PC-9 (cell line): ENCODE measurements at regions not wholly inside any gene's neighbourhood (a gene's known extent, or its start where the extent isn't known, plus 50 kb on each side); places are given as distances from the start of the nearest gene placed in this dataset.

ENCODE experiments used
- BruUV-seq: library from RNA; stranded (reverse); fragments of 400-500 nt; replicated peaks from 2 replicates; lab custom pipeline; 2021; lab: Mats Ljungman, UMichigan
- CTCF ChIA-PET: fragments of 300-600 bp; sonication (Branson Sonifier 250); formaldehyde crosslinking; loops from one replicate; lab custom pipeline; 2022; ENCODE audit warnings: antibody characterized with exemption; lab: Charles Lee
- POLR2A ChIA-PET: fragments of 300-600 bp; sonication (Branson Sonifier 250); formaldehyde crosslinking; loops from one replicate; lab custom pipeline; 2022; ENCODE audit warnings: antibody characterized with exemption; ENCODE audit not compliant: unreplicated experiment; lab: Charles Lee
- DNase-seq, 2 experiments: peaks; one replicate each; pipeline versions ENCODE4 v3.0.0 to v3.0.0-alpha.2; 2015 to 2022; ENCODE audit warnings: mixed read lengths in 1 of 2
- H2AFZ ChIP-seq: fragments of 200-600 bp; sonication (generic); 2 replicates; pipeline ENCODE4 v1.8.1; 2017; ENCODE audit warnings: antibody characterized with exemption
- H3F3A ChIP-seq: fragments of 200-600 bp; sonication (generic); 2 replicates; pipeline ENCODE4 v1.8.1; 2017; ENCODE audit warnings: antibody characterized with exemption, mild to moderate bottlenecking, low read depth; ENCODE audit not compliant: insufficient read depth
- H3K27ac ChIP-seq: fragments of 200-600 bp; sonication (generic); 2 replicates; pipeline ENCODE4 v1.6.1; 2016; ENCODE audit warnings: mixed run types
- H3K27me3 ChIP-seq: fragments of 200-600 bp; sonication (generic); 2 replicates; pipeline ENCODE4 v1.6.1; 2016; ENCODE audit warnings: low read depth, mixed run types; ENCODE audit not compliant: insufficient read depth
- H3K36me3 ChIP-seq: fragments of 200-600 bp; sonication (generic); 2 replicates; pipeline ENCODE4 v1.6.1; 2016; ENCODE audit warnings: low read depth, mixed run types
- H3K4me1 ChIP-seq: fragments of 200-600 bp; sonication (generic); replicated peaks from 2 replicates; pipeline ENCODE4 v1.6.1; 2016; ENCODE audit warnings: mixed run types; ENCODE audit not compliant: insufficient read depth
- H3K4me2 ChIP-seq: fragments of 200-600 bp; sonication (generic); 2 replicates; pipeline ENCODE4 v1.6.1; 2017; ENCODE audit warnings: mixed run types
- H3K4me3 ChIP-seq: fragments of 200-600 bp; sonication (generic); 2 replicates; pipeline ENCODE4 v1.6.1; 2016; ENCODE audit warnings: mixed run types
- H3K79me2 ChIP-seq: fragments of 200-600 bp; sonication (generic); 2 replicates; pipeline ENCODE4 v1.6.1; 2017; ENCODE audit warnings: low read depth, mixed run types
- H3K9me2 ChIP-seq: fragments of 200-600 bp; sonication (generic); 2 replicates; pipeline ENCODE4 v1.8.1; 2017; ENCODE audit warnings: mild to moderate bottlenecking; ENCODE audit not compliant: insufficient read depth
- H3K9me3 ChIP-seq: fragments of 200-600 bp; sonication (generic); 2 replicates; pipeline ENCODE4 v1.8.1; 2016; ENCODE audit warnings: low read depth; ENCODE audit not compliant: insufficient read depth
- H4K20me1 ChIP-seq: fragments of 200-600 bp; sonication (generic); 2 replicates; pipeline ENCODE4 v1.8.1; 2017; ENCODE audit not compliant: insufficient read depth
- EZH2 ChIP-seq: fragments of 200-600 bp; sonication (generic); IDR thresholded peaks from 2 replicates; pipeline ENCODE4 v1.8.0; 2017; ENCODE audit warnings: antibody characterized with exemption, low read depth
- intact Hi-C: fragments of 100-400 bp; cut with micrococcal nuclease; formaldehyde crosslinking; loops from one replicate; pipeline ENCODE4 v1.10.0; 2022; ENCODE audit not compliant: unreplicated experiment
- TF ChIP-seq, protein P1 (sequence below): fragments of 200-600 bp; sonication (generic); conservative IDR thresholded peaks from 2 replicates; pipeline ENCODE4 v1.6.1; 2017; ENCODE audit warnings: mixed run types, antibody characterized with exemption, mild to moderate bottlenecking, moderate library complexity

GRCh38 chr2:187825108-187825507 lies 270.9 kb upstream of the TFPI start:
- Histone ChIP-seq H3K4me2 (no peak overlapping the region), H3K4me3 (no peak overlapping the region), H3K4me1 (no peaks in the 10 kb centered on the region), H3K9me3 (no peaks in the 10 kb centered on the region), H3K27me3 (no peaks in the 10 kb centered on the region), H3K36me3 (no peaks in the 10 kb centered on the region), H3K27ac (no peak overlapping the region), H2AFZ (no peak overlapping the region), H3K9me2 (no peaks in the 10 kb centered on the region), H4K20me1 (no peaks in the 10 kb centered on the region), H3K79me2 (no peaks in the 10 kb centered on the region), H3F3A (no peaks in the 10 kb centered on the region)
- CTCF ChIA-PET, result no interaction called here
- intact Hi-C loops, result no loop called here
- POLR2A ChIA-PET, result no interaction called here
- TF ChIP-seq EZH2, result no peak
- TF ChIP-seq, protein P1, sequence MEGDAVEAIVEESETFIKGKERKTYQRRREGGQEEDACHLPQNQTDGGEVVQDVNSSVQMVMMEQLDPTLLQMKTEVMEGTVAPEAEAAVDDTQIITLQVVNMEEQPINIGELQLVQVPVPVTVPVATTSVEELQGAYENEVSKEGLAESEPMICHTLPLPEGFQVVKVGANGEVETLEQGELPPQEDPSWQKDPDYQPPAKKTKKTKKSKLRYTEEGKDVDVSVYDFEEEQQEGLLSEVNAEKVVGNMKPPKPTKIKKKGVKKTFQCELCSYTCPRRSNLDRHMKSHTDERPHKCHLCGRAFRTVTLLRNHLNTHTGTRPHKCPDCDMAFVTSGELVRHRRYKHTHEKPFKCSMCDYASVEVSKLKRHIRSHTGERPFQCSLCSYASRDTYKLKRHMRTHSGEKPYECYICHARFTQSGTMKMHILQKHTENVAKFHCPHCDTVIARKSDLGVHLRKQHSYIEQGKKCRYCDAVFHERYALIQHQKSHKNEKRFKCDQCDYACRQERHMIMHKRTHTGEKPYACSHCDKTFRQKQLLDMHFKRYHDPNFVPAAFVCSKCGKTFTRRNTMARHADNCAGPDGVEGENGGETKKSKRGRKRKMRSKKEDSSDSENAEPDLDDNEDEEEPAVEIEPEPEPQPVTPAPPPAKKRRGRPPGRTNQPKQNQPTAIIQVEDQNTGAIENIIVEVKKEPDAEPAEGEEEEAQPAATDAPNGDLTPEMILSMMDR, result no peak
- no TSS peak for BruUV-seq
- DNase-seq, result no peak

GRCh38 chr2:187826023-187826422 lies 271.8 kb upstream of the TFPI start:
- Histone ChIP-seq H3K4me2 (no peak overlapping the region), H3F3A (no peaks in the 10 kb centered on the region), H3K4me3 (no peak overlapping the region), H2AFZ (no peak overlapping the region), H3K27me3 (no peaks in the 10 kb centered on the region), H3K9me2 (no peaks in the 10 kb centered on the region), H3K4me1 (no peaks in the 10 kb centered on the region), H3K36me3 (no peaks in the 10 kb centered on the region), H4K20me1 (no peaks in the 10 kb centered on the region), H3K79me2 (no peaks in the 10 kb centered on the region), H3K27ac (no peak overlapping the region), H3K9me3 (no peaks in the 10 kb centered on the region)
- no peak for TF ChIP-seq EZH2
- TF ChIP-seq, protein P1, result no peak
- POLR2A ChIA-PET, result no interaction called here
- DNase-seq, result peak in 1 of 2 experiments; percentile 1
- CTCF ChIA-PET, result no interaction called here
- BruUV-seq, result no TSS peak
- intact Hi-C loops, result no loop called here

- intact Hi-C loops, result loop anchor here (5.0 kb wide), 1 partner anchor 687 kb away; no protein-coding TSS in a partner anchor
- BruUV-seq, result no TSS peak
- Histone ChIP-seq H3K9me3 (no peaks in the 10 kb centered on the region), H3K36me3 (no peaks in the 10 kb centered on the region), H3K27ac (no peak overlapping the region), H3F3A (no peaks in the 10 kb centered on the region), H3K79me2 (no peaks in the 10 kb centered on the region), H3K4me1 (no peaks in the 10 kb centered on the region), H4K20me1 (no peaks in the 10 kb centered on the region), H3K9me2 (no peaks in the 10 kb centered on the region), H3K27me3 (no peaks in the 10 kb centered on the region), H3K4me2 (no peak overlapping the region), H2AFZ (no peak overlapping the region), H3K4me3 (no peak overlapping the region)
- DNase-seq, result no peak
- ChIA-PET POLR2A (no interaction called here), CTCF (no interaction called here)
- TF ChIP-seq, protein P1, result no peak
- no peak for TF ChIP-seq EZH2
Observed at GRCh38 chr2:187834787-187835186, 280.6 kb upstream of the TFPI start.
